GM18517 (cell line): ENCODE measurements at regions not wholly inside any gene's neighbourhood (a gene's known extent, or its start where the extent isn't known, plus 50 kb on each side); places are given as distances from the start of the nearest gene placed in this dataset.
"Not testable (repeated sequence)": the region's sequence is repeated elsewhere in the genome, so short reads cannot be mapped to it uniquely, and the experiment has no call there.

Source experiments
- ATAC-seq: cut with Tn5 transposase; IDR thresholded peaks from one replicate; pipeline ENCODE4 v1.9.1; 2021; ENCODE audit warnings: mild to moderate bottlenecking, moderate library complexity; ENCODE audit not compliant: unreplicated experiment

- ATAC-seq = no peak
These were observed 499.2 kb downstream of the RAB38 start for GRCh38 chr11:87675993-87676392.

- ATAC-seq = no peak
These were observed 508.5 kb downstream of the RAB38 start for GRCh38 chr11:87666730-87667129.

- ATAC-seq = no peak
These were observed 513.0 kb downstream of the RAB38 start for GRCh38 chr11:87662287-87662686.

GRCh38 chr11:87660926-87661660 is 514.1 kb downstream of the RAB38 start:
- ATAC-seq = no peak

GRCh38 chr11:87659807-87660206 is 515.4 kb downstream of the RAB38 start:
- ATAC-seq = no peak

GRCh38 chr11:87645626-87646025 is 529.6 kb downstream of the RAB38 start:
- no peak for ATAC-seq

- no peak for ATAC-seq
These were observed 535.4 kb downstream of the RAB38 start for GRCh38 chr11:87639753-87640364.

GRCh38 chr11:87635001-87635400 is 540.2 kb downstream of the RAB38 start:
- ATAC-seq = no peak

GRCh38 chr11:87634331-87634730 is 540.9 kb downstream of the RAB38 start:
- no peak for ATAC-seq

GRCh38 chr11:87628957-87629356 is 546.3 kb downstream of the RAB38 start:
- ATAC-seq = no peak

- ATAC-seq = no peak
These were observed 547.1 kb downstream of the RAB38 start for GRCh38 chr11:87628026-87628580.

GRCh38 chr11:87623531-87624365 is 551.5 kb downstream of the RAB38 start:
- ATAC-seq = not testable (repeated sequence)

- no peak for ATAC-seq
These were observed 558.7 kb downstream of the RAB38 start for GRCh38 chr11:87616511-87616910.

- no peak for ATAC-seq
These were observed 566.6 kb downstream of the TMEM135 start for GRCh38 chr11:87604350-87604749.

GRCh38 chr11:87603887-87604286 is 566.2 kb downstream of the TMEM135 start:
- ATAC-seq = no peak

- ATAC-seq = no peak
These were observed 565.0 kb downstream of the TMEM135 start for GRCh38 chr11:87602776-87603175.

GRCh38 chr11:87600938-87601337 is 563.2 kb downstream of the TMEM135 start:
- no peak for ATAC-seq

- no peak for ATAC-seq
These were observed 560.0 kb downstream of the TMEM135 start for GRCh38 chr11:87597725-87598124.

- ATAC-seq = no peak
These were observed 558.4 kb downstream of the TMEM135 start for GRCh38 chr11:87596176-87596575.

GRCh38 chr11:87589082-87589481 is 551.3 kb downstream of the TMEM135 start:
- ATAC-seq = no peak

GRCh38 chr11:87585613-87586012 is 547.9 kb downstream of the TMEM135 start:
- not testable (repeated sequence) for ATAC-seq
